HEK293T (cell line): ENCODE measurements at regions not wholly inside any gene's neighbourhood (a gene's known extent, or its start where the extent isn't known, plus 50 kb on each side); places are given as distances from the start of the nearest gene placed in this dataset.

Experiments used
- ELF4 ChIP-seq: fragments of 450-650 bp; IDR thresholded peaks from 2 replicates; pipeline ENCODE4 v1.6.1; 2017; ENCODE audit warnings: antibody characterized with exemption
- FOXM1 ChIP-seq: fragments of 450-650 bp; IDR thresholded peaks from 2 replicates; pipeline ENCODE4 v1.6.1; 2017; ENCODE audit warnings: mild to moderate bottlenecking, borderline replicate concordance
- TARDBP ChIP-seq: fragments of 450-650 bp; IDR thresholded peaks from 2 replicates; pipeline ENCODE4 v1.6.1; 2016
- ZNF384 ChIP-seq: fragments of 450-650 bp; IDR thresholded peaks from 2 replicates; pipeline ENCODE4 v1.6.1; 2016

GRCh38 chr11:119832202-119832935 is 103.4 kb upstream of the NECTIN1 start:
- TF ChIP-seq FOXM1, result no peak
- TF ChIP-seq ZNF384, result no peak
- TF ChIP-seq ELF4, result no peak
- no peak for TF ChIP-seq TARDBP
